Natural killer cell (primary cell): ENCODE measurements at regions not wholly inside any gene's neighbourhood (a gene's known extent, or its start where the extent isn't known, plus 50 kb on each side); places are given as distances from the start of the nearest gene placed in this dataset.

Experiments
- ATAC-seq, 3 donors: fragments of 150-1000 bp in 2 of 3; fragments of 200-7000 bp in 1 of 3; cut with Tn5 transposase; 1 replicate in 1 of 3; 2 replicates in 2 of 3; pipeline ENCODE4 v1.10.0; 2021; ENCODE audit warnings: mild to moderate bottlenecking in 2 of 3, moderate library complexity in 2 of 3
- DNase-seq, 2 donors: peaks; one replicate each; pipeline versions ENCODE4 v3.0.0 to v3.0.0-alpha.2; 2013 to 2021; ENCODE audit warnings: mixed read lengths in 1 of 2
- H3K27ac ChIP-seq: one replicate; pipeline ENCODE4 v1.5.1; 2013; ENCODE audit warnings: mild to moderate bottlenecking, low read length
- H3K27me3 ChIP-seq: one replicate; pipeline ENCODE4 v1.6.1; 2013; ENCODE audit warnings: low read length; ENCODE audit not compliant: control insufficient read depth, insufficient read depth
- H3K36me3 ChIP-seq: one replicate; pipeline ENCODE4 v1.6.1; 2013; ENCODE audit warnings: low read length; ENCODE audit not compliant: control insufficient read depth, insufficient read depth
- H3K4me1 ChIP-seq: one replicate; pipeline ENCODE4 v1.6.1; 2013; ENCODE audit warnings: low read length; ENCODE audit not compliant: control insufficient read depth, insufficient read depth
- H3K4me3 ChIP-seq: one replicate; pipeline ENCODE4 v1.5.1; 2013; ENCODE audit warnings: low read length
- H3K9me3 ChIP-seq: one replicate; pipeline ENCODE4 v1.6.1; 2013; ENCODE audit warnings: low read length; ENCODE audit not compliant: control insufficient read depth, insufficient read depth
- H3K27ac Mint-ChIP-seq, 2 donors: one replicate each; pipeline ENCODE4 v1.8.0; 2022; ENCODE audit warnings: mild to moderate bottlenecking in 2 of 2, mixed read lengths in 2 of 2, moderate library complexity in 1 of 2
- H3K27me3 Mint-ChIP-seq, 2 donors: one replicate each; pipeline ENCODE4 v1.8.0; 2022; ENCODE audit warnings: low read depth in 2 of 2, mixed read lengths in 2 of 2
- H3K36me3 Mint-ChIP-seq: one replicate; pipeline ENCODE4 v1.8.0; 2022; ENCODE audit warnings: mixed read lengths
- H3K4me1 Mint-ChIP-seq, 2 donors: one replicate each; pipeline ENCODE4 v1.8.0; 2022; ENCODE audit warnings: mixed read lengths in 2 of 2
- H3K4me3 Mint-ChIP-seq: one replicate; pipeline ENCODE4 v1.8.0; 2022; ENCODE audit warnings: mild to moderate bottlenecking, moderate library complexity, mixed read lengths
- H3K9me3 Mint-ChIP-seq, 2 donors: one replicate each; pipeline ENCODE4 v1.8.0; 2022; ENCODE audit warnings: mixed read lengths in 2 of 2
- WGBS: methylation state at CpG from one replicate; pipeline ENCODE4 v1.1.7; 2013; ENCODE audit warnings: missing lambda C conversion rate; ENCODE audit not compliant: insufficient coverage; 5-methylcytosine and 5-hydroxymethylcytosine counted together
- intact Hi-C: fragments of 100-400 bp; cut with micrococcal nuclease; formaldehyde crosslinking; loops from one replicate; pipeline ENCODE4 v1.14.2; 2022
- TF ChIP-seq, protein P1 (sequence below): fragments of 200-600 bp; IDR thresholded peaks from one replicate; pipeline ENCODE4 v1.8.0; 2022; ENCODE audit warnings: antibody characterized with exemption

DNA sequence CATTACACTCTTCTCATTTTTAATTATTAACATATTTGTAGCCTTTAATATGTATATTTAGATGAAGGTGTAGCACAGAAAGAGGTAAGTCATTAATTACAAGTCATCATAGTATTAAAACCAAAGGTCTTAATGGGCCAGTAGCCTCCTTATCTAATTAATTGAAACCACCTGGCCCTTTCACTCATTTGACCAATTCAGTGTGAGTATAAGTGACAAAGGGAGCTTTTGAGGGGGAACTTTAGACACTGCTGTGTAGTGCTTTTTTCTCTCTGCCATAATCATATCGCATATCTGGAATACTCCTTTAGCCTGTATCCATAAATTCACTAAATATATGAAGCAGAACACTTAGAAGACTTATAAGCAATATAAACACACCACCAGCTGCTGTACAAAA, 562.9 kb upstream of the POT1 start:
- Mint-ChIP-seq H3K27ac (no peak overlapping the region), H3K4me3 (no peak overlapping the region), H3K9me3 (peaks cover 0 to 2% of the 10 kb centered on the region in 2 donors), H3K36me3 (no peaks in the 10 kb centered on the region), H3K4me1 (peaks cover 6 to 7% of the 10 kb centered on the region in 2 donors), H3K27me3 (no peaks in the 10 kb centered on the region)
- H3K36me3 ChIP-seq = no peaks in the 10 kb centered on the region
- DNase-seq (no peak), ATAC-seq (no peak)
- TF ChIP-seq, protein P1, sequence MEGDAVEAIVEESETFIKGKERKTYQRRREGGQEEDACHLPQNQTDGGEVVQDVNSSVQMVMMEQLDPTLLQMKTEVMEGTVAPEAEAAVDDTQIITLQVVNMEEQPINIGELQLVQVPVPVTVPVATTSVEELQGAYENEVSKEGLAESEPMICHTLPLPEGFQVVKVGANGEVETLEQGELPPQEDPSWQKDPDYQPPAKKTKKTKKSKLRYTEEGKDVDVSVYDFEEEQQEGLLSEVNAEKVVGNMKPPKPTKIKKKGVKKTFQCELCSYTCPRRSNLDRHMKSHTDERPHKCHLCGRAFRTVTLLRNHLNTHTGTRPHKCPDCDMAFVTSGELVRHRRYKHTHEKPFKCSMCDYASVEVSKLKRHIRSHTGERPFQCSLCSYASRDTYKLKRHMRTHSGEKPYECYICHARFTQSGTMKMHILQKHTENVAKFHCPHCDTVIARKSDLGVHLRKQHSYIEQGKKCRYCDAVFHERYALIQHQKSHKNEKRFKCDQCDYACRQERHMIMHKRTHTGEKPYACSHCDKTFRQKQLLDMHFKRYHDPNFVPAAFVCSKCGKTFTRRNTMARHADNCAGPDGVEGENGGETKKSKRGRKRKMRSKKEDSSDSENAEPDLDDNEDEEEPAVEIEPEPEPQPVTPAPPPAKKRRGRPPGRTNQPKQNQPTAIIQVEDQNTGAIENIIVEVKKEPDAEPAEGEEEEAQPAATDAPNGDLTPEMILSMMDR = no peak
- intact Hi-C loops = no loop called here
- H3K27ac ChIP-seq = no peak overlapping the region
- H3K9me3 ChIP-seq = no peaks in the 10 kb centered on the region
- no peak overlapping the region for H3K4me3 ChIP-seq
- no CpG with 5 or more reads among the region's 1 CpG for WGBS
- H3K27me3 ChIP-seq = no peaks in the 10 kb centered on the region
- no peaks in the 10 kb centered on the region for H3K4me1 ChIP-seq

DNA sequence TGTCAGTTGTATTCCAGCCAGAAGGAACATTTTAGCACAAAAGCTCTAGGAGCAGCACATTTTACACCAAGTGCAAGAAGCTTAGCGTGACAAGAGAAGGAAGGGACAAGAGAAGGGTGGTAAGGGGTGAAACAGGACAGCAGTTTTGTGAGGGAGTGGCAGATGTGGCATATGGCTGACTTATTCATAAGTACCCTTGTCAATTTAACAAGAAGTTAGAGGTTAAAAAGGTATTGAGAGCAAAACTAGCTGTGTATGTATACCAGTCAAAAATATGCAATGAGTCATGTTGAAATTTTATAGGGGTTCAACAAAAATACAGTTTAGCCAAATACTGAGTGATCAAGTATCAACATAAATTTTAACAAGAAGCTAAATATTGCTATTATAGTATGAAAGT, 561.5 kb upstream of the POT1 start:
- WGBS = 94% methylated on average over 1 of the region's 1 CpG
- Mint-ChIP-seq H3K4me1 (peaks cover 4 to 5% of the 10 kb centered on the region in 2 donors), H3K27me3 (no peaks in the 10 kb centered on the region), H3K9me3 (peaks cover 0 to 2% of the 10 kb centered on the region in 2 donors), H3K27ac (no peak overlapping the region), H3K36me3 (no peaks in the 10 kb centered on the region), H3K4me3 (no peak overlapping the region)
- TF ChIP-seq, protein P1 = no peak
- Histone ChIP-seq H3K36me3 (no peaks in the 10 kb centered on the region), H3K4me1 (no peaks in the 10 kb centered on the region), H3K9me3 (no peaks in the 10 kb centered on the region), H3K4me3 (no peak overlapping the region), H3K27ac (no peak overlapping the region), H3K27me3 (no peaks in the 10 kb centered on the region)
- DNase-seq (no peak), ATAC-seq (no peak)
- intact Hi-C loops = no loop called here

DNA sequence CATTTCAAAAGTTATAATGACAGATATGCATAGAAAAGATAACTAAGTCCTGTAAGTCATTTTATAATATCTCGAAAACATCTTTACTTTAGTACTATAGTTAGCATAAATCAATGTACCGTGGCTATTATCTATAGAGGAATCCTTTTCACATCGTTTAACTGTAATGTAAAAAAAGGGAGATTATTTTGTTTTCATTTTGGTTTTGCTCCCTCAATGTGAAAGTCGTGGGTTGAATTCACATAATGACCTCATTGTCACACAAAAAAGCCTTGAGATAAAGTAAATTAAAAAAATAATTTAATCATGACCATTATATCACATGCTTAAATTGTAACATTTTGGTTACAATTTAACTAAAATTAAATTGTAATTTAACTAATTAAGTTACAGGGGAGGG, 560.5 kb upstream of the POT1 start:
- no peak for DNase-seq
- Histone ChIP-seq H3K9me3 (no peaks in the 10 kb centered on the region), H3K4me3 (no peak overlapping the region), H3K27ac (no peak overlapping the region), H3K36me3 (no peaks in the 10 kb centered on the region), H3K27me3 (no peaks in the 10 kb centered on the region), H3K4me1 (no peaks in the 10 kb centered on the region)
- TF ChIP-seq, protein P1 = no peak
- intact Hi-C loops = no loop called here
- H3K4me1 Mint-ChIP-seq = no peaks in the 10 kb centered on the region
- no peaks in the 10 kb centered on the region for H3K9me3 Mint-ChIP-seq
- H3K27ac Mint-ChIP-seq = no peak overlapping the region
- H3K36me3 Mint-ChIP-seq = no peaks in the 10 kb centered on the region
- no peaks in the 10 kb centered on the region for H3K27me3 Mint-ChIP-seq
- no CpG with 5 or more reads among the region's 4 CpGs for WGBS
- ATAC-seq = no peak
- no peak overlapping the region for H3K4me3 Mint-ChIP-seq

DNA sequence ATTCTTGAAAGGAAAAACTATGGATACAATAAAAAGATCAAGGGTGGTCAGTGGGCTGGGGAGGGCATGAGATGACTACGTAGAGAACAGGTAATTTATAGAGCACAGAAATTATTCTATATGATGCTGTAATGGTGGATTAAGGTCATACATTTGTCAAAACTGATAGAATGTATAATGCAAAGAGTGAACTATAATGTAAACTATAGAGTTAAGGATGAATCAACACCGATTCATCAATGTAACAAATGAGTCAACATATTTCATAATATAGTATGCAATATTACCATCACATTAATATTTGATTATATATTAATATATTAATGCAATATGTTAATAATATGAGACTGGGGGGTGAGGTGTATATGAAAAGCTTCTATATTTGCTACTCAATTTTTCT, 555.6 kb upstream of the POT1 start:
- 81% methylated on average over 1 of the region's 2 CpGs for WGBS
- Mint-ChIP-seq H3K27me3 (no peaks in the 10 kb centered on the region), H3K27ac (no peak overlapping the region), H3K4me3 (no peak overlapping the region), H3K4me1 (no peaks in the 10 kb centered on the region), H3K36me3 (no peaks in the 10 kb centered on the region), H3K9me3 (no peaks in the 10 kb centered on the region)
- H3K27me3 ChIP-seq = no peaks in the 10 kb centered on the region
- H3K4me1 ChIP-seq = no peaks in the 10 kb centered on the region
- H3K4me3 ChIP-seq = no peak overlapping the region
- no peak overlapping the region for H3K27ac ChIP-seq
- no peaks in the 10 kb centered on the region for H3K36me3 ChIP-seq
- no peak for DNase-seq
- no peaks in the 10 kb centered on the region for H3K9me3 ChIP-seq
- ATAC-seq = no peak
- TF ChIP-seq, protein P1 = no peak
- intact Hi-C loops = no loop called here
